OCI-LY7 (cell line): ENCODE measurements at regions not wholly inside any gene's neighbourhood (a gene's known extent, or its start where the extent isn't known, plus 50 kb on each side); places are given as distances from the start of the nearest gene placed in this dataset.

Experiments used
- BruUV-seq: library from RNA; stranded (reverse); fragments of 400-500 nt; replicated peaks from 2 replicates; lab custom pipeline; 2021; lab: Mats Ljungman, UMichigan
- CTCF ChIA-PET: fragments of 300-600 bp; sonication (Branson Sonifier 250); formaldehyde crosslinking; loops from one replicate; lab custom pipeline; 2022; ENCODE audit warnings: antibody characterized with exemption; ENCODE audit not compliant: unreplicated experiment; lab: Charles Lee
- POLR2A ChIA-PET: fragments of 300-600 bp; sonication (Branson Sonifier 250); formaldehyde crosslinking; loops from one replicate; lab custom pipeline; 2022; ENCODE audit warnings: antibody characterized with exemption; lab: Charles Lee
- DNase-seq: peaks from one replicate; pipeline ENCODE4 v3.0.0-alpha.2; 2015; ENCODE audit warnings: low spot score
- H2AFZ ChIP-seq: fragments of 200-600 bp; sonication (generic), shearing (Covaris generic); 2 replicates; pipeline ENCODE4 v1.6.1; 2014; ENCODE audit warnings: mild to moderate bottlenecking, antibody characterized with exemption, low read length, moderate library complexity
- H3K27ac ChIP-seq: fragments of 200-600 bp; sonication (generic); 2 replicates; pipeline ENCODE4 v1.5.1; 2014; ENCODE audit warnings: mixed run types, low read depth, mild to moderate bottlenecking, moderate library complexity, low read length, inconsistent platforms; ENCODE audit not compliant: poor library complexity, severe bottlenecking
- H3K36me3 ChIP-seq: fragments of 200-600 bp; sonication (generic); 2 replicates; pipeline ENCODE4 v1.6.1; 2014; ENCODE audit warnings: mild to moderate bottlenecking, antibody characterized with exemption, low read length, moderate library complexity, mixed read lengths; ENCODE audit not compliant: insufficient read depth
- H3K4me1 ChIP-seq: fragments of 200-600 bp; sonication (generic); 2 replicates; pipeline ENCODE4 v1.5.1; 2014; ENCODE audit warnings: mild to moderate bottlenecking, low read length; ENCODE audit not compliant: insufficient read depth, poor library complexity, severe bottlenecking
- H3K4me2 ChIP-seq: fragments of 200-600 bp; sonication (generic); 2 replicates; pipeline ENCODE4 v1.6.1; 2014; ENCODE audit warnings: mild to moderate bottlenecking, low read length
- H3K4me3 ChIP-seq: fragments of 200-600 bp; sonication (generic); 2 replicates; pipeline ENCODE4 v1.5.1; 2014; ENCODE audit warnings: mild to moderate bottlenecking, low read depth, low read length; ENCODE audit not compliant: poor library complexity, severe bottlenecking
- H3K79me2 ChIP-seq: fragments of 200-600 bp; sonication (generic); 2 replicates; pipeline ENCODE4 v1.6.1; 2016; ENCODE audit warnings: low read depth, mild to moderate bottlenecking, low read length, moderate library complexity, mixed read lengths; ENCODE audit not compliant: insufficient read depth
- H3K9me2 ChIP-seq: fragments of 200-600 bp; sonication (generic); 2 replicates; pipeline ENCODE4 v1.6.1; 2016; ENCODE audit warnings: mild to moderate bottlenecking, low read length, mixed read lengths; ENCODE audit not compliant: insufficient read depth
- H3K9me3 ChIP-seq: fragments of 200-600 bp; sonication (generic); 2 replicates; pipeline ENCODE4 v1.6.1; 2014; ENCODE audit warnings: mild to moderate bottlenecking, mixed run types, low read length, mixed read lengths
- H4K20me1 ChIP-seq: fragments of 200-600 bp; sonication (generic); 2 replicates; pipeline ENCODE4 v1.6.1; 2014; ENCODE audit warnings: mild to moderate bottlenecking, antibody characterized with exemption, low read length, moderate library complexity, mixed read lengths; ENCODE audit not compliant: insufficient read depth
- EZH2phosphoT487 ChIP-seq: fragments of 200-600 bp; sonication (generic); IDR thresholded peaks from 2 replicates; pipeline ENCODE4 v1.6.1; 2018; ENCODE audit warnings: low read depth, borderline replicate concordance, mild to moderate bottlenecking, mixed run types, antibody characterized with exemption, low read length, moderate library complexity, mixed read lengths
- intact Hi-C: fragments of 100-400 bp; cut with micrococcal nuclease; formaldehyde crosslinking; loops from one replicate; pipeline ENCODE4 v1.10.0; 2022; ENCODE audit not compliant: unreplicated experiment
- TF ChIP-seq, protein P1 (sequence below): fragments of 200-600 bp; sonication (generic); conservative IDR thresholded peaks from 2 replicates; pipeline ENCODE4 v1.5.1; 2014; ENCODE audit warnings: mild to moderate bottlenecking, antibody characterized with exemption, low read length, moderate library complexity, mixed read lengths

DNA sequence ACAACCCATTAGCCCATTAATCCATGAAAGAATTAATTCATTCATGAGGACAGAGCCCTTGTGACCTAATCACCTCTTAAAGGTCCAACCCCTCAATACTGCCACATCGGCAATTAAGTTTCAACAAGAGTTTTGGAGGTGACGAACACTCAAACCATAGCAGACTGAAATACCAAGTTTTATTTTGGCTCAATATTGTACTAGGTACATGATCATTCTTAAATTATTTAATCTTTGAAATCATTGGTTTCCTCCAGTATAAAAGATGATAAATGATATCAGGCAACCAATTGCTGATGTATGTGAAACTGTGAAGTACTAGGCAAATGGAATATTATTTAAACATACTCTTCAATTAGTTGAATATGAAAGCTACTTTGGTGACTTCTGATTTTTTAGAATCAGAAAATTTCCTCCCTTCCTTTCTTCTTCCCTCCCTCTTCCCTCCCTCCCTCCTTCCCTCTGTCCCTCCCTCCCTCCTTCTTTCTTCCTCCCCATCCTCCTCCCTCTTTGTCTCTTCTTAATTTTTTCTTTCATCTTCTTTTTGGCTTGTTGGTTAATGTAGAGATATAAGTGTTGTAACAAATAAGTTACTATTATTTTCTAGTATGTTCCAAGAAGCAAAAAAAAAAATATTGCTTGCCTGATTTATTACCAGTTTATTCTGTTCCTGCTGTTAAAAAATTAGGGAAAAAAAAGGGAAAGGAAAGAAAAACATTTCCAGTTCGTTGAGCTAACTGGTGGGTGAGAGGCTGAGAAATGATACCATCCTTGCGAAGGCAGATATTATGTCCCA, 233.9 kb upstream of the ZNF217 start:
- Histone ChIP-seq H3K27ac (peak overlapping the region; percentile 89), H3K4me1 (peaks cover 63% of the 10 kb centered on the region), H3K9me2 (no peaks in the 10 kb centered on the region), H3K79me2 (no peaks in the 10 kb centered on the region), H3K9me3 (peaks cover 4% of the 10 kb centered on the region; the same call in 1 of the 2 replicates), H3K4me2 (peak overlapping the region; percentile 92), H3K4me3 (peak overlapping the region; percentile 47), H4K20me1 (no peaks in the 10 kb centered on the region), H3K36me3 (no peaks in the 10 kb centered on the region; the same call in 1 of the 2 replicates), H2AFZ (peak overlapping the region; percentile 83)
- DNase-seq: no peak
- CTCF ChIA-PET: no interaction called here
- intact Hi-C loops: loop anchor here (5.0 kb wide), 1 partner anchor 75 kb away; no protein-coding TSS in a partner anchor
- POLR2A ChIA-PET: interaction anchor here (0.6 to 2.1 kb wide), 18 partner anchors 9 to 215 kb away, joined by 3 to 9 read pairs (median 4); no protein-coding TSS in a partner anchor
- TF ChIP-seq EZH2phosphoT487: no peak
- TF ChIP-seq, protein P1, sequence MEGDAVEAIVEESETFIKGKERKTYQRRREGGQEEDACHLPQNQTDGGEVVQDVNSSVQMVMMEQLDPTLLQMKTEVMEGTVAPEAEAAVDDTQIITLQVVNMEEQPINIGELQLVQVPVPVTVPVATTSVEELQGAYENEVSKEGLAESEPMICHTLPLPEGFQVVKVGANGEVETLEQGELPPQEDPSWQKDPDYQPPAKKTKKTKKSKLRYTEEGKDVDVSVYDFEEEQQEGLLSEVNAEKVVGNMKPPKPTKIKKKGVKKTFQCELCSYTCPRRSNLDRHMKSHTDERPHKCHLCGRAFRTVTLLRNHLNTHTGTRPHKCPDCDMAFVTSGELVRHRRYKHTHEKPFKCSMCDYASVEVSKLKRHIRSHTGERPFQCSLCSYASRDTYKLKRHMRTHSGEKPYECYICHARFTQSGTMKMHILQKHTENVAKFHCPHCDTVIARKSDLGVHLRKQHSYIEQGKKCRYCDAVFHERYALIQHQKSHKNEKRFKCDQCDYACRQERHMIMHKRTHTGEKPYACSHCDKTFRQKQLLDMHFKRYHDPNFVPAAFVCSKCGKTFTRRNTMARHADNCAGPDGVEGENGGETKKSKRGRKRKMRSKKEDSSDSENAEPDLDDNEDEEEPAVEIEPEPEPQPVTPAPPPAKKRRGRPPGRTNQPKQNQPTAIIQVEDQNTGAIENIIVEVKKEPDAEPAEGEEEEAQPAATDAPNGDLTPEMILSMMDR: no peak
- BruUV-seq: no TSS peak

DNA sequence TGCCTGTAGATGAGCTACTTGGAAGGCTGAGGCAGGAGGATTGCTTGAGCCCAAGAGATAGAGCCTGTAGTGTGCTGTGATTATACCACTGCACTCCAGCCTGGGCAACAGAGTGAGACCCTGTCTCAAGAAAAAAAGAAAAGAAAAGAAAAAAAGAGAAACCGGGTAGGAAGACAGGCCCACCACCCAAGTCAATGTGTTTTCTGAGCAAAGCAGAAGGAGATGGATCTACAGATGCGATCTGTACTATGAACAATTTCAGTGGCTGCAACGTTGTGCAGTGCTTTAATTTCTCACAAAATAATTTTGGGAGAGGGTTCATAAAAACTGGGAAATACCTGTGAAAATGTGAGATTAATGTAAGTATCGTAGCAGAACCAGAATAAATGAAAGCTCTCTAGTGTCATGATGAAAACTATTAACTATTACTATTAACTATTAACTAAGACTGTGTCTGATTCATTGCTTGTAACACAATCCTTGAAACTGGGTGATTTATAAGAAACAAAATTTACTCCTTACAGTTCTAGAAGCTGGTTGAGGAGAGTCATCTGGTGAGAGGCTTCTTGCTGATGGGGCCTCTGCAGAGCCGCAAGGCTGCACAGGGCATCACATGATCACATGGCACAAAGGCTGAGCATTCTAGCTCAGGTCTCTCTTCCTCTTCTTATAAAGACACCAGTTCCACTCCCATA, 233.1 kb upstream of the ZNF217 start:
- ChIA-PET POLR2A (interaction anchor here (0.8 to 2.1 kb wide), 14 partner anchors 8 to 214 kb away, joined by 3 to 9 read pairs (median 4); no protein-coding TSS in a partner anchor), CTCF (interaction anchor here (1.0 kb wide), 1 partner anchor 18 kb away, joined by 4 read pairs; no protein-coding TSS in a partner anchor)
- no peaks in the 10 kb centered on the region for H3K36me3 ChIP-seq
- intact Hi-C loops: loop anchor here (5.0 kb wide), 1 partner anchor 74 kb away; no protein-coding TSS in a partner anchor
- no peaks in the 10 kb centered on the region for H3K9me2 ChIP-seq
- H3K4me1 ChIP-seq: peaks cover 62% of the 10 kb centered on the region
- no peaks in the 10 kb centered on the region for H3K9me3 ChIP-seq
- H2AFZ ChIP-seq: peak overlapping the region; percentile 83
- H3K4me3 ChIP-seq: peak overlapping the region; percentile 47
- H4K20me1 ChIP-seq: no peaks in the 10 kb centered on the region
- H3K79me2 ChIP-seq: no peaks in the 10 kb centered on the region
- TF ChIP-seq, protein P1: no peak
- TF ChIP-seq EZH2phosphoT487: no peak
- DNase-seq: peak; percentile 84
- no TSS peak for BruUV-seq
- peak overlapping the region; percentile 92 for H3K4me2 ChIP-seq
- peak overlapping the region; percentile 89 for H3K27ac ChIP-seq
